ENCODE measurements at regions not wholly inside any gene's neighbourhood (a gene's known extent, or its start where the extent isn't known, plus 50 kb on each side); places are given as distances from the start of the nearest gene placed in this dataset.
A peak's percentile ranks its signal among the peaks of the same experiment; 100 is the strongest.

DNA sequence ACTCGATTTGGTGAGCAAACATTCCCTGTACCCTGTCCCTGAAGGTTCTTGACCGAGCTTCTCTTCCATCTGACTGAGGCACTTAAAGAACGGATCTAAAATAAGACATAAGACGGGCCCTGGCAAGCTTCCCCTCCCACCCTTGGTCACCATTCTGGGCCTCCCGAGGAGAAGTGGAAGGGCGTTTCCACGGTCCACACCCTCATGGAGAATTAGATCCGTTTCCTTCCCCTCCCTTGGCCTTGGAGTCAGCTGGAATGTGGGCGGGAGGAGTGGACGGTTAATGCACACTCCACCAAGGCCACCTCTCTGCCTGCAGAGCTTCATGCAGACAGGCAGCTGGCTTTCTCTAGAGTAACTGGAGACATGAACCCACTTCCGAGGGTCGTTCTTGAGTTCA lies 257.3 kb upstream of the APCDD1 start:
- Histone ChIP-seq H3K36me3 (ENCODE audit: control insufficient read depth in 2 of 3, insufficient read depth in 3 of 3, low read length in 3 of 3) (no peaks in the 10 kb centered on the region), H3K27me3 (ENCODE audit: control insufficient read depth, insufficient read depth, low read length) (no peaks in the 10 kb centered on the region), H3K4me1 (ENCODE audit: control insufficient read depth in 2 of 3, insufficient read depth in 2 of 3, low read depth in 1 of 3, low read length in 3 of 3) (no peaks in the 10 kb centered on the region), H3K4me3 (ENCODE audit: low read length in 3 of 3) (no peak overlapping the region), H3K27ac (ENCODE audit: low read depth in 2 of 2, low read length in 2 of 2) (no peak overlapping the region), H3K9me3 (ENCODE audit: control insufficient read depth in 2 of 3, insufficient read depth in 1 of 3, low read length in 3 of 3) (no peaks in the 10 kb centered on the region), H3K9ac (ENCODE audit: low read length in 3 of 3) (no peak overlapping the region)
- FAIRE-seq (no peak), DNase-seq (no peak)
- intact Hi-C loops (cut with DNase I): no loop called here
- TF ChIP-seq, protein P1, sequence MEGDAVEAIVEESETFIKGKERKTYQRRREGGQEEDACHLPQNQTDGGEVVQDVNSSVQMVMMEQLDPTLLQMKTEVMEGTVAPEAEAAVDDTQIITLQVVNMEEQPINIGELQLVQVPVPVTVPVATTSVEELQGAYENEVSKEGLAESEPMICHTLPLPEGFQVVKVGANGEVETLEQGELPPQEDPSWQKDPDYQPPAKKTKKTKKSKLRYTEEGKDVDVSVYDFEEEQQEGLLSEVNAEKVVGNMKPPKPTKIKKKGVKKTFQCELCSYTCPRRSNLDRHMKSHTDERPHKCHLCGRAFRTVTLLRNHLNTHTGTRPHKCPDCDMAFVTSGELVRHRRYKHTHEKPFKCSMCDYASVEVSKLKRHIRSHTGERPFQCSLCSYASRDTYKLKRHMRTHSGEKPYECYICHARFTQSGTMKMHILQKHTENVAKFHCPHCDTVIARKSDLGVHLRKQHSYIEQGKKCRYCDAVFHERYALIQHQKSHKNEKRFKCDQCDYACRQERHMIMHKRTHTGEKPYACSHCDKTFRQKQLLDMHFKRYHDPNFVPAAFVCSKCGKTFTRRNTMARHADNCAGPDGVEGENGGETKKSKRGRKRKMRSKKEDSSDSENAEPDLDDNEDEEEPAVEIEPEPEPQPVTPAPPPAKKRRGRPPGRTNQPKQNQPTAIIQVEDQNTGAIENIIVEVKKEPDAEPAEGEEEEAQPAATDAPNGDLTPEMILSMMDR (IDR thresholded peaks at IDR 0.05; ENCODE audit: borderline replicate concordance, extremely low read depth, insufficient read depth): no peak

DNA sequence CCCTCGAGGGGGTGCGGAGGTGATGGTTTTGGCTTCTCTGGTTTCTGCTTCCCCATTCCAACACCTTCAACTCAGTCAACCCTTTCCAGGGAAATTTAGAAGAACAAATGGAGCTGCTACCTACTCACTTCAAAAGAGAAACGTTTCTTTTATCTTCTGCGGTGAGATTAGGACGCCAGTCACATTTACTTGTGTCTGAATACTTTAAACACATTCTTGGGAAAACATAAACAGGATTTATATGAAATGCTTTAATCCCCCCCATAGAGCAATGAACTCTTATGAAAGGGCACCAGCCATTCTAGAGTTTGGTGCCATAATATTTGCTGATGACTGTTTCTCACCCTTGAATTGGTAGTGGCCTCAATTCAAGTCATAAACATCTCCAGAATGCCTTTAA lies 253.2 kb upstream of the APCDD1 start:
- Histone ChIP-seq H3K36me3 (ENCODE audit: control insufficient read depth in 2 of 3, insufficient read depth in 3 of 3, low read length in 3 of 3) (no peaks in the 10 kb centered on the region), H3K27ac (ENCODE audit: low read depth in 2 of 2, low read length in 2 of 2) (no peak overlapping the region), H3K9ac (ENCODE audit: low read length in 3 of 3) (no peak overlapping the region), H3K9me3 (ENCODE audit: control insufficient read depth in 2 of 3, insufficient read depth in 1 of 3, low read length in 3 of 3) (no peaks in the 10 kb centered on the region), H3K27me3 (ENCODE audit: control insufficient read depth, insufficient read depth, low read length) (no peaks in the 10 kb centered on the region), H3K4me1 (ENCODE audit: control insufficient read depth in 2 of 3, insufficient read depth in 2 of 3, low read depth in 1 of 3, low read length in 3 of 3) (no peaks in the 10 kb centered on the region), H3K4me3 (ENCODE audit: low read length in 3 of 3) (no peak overlapping the region)
- no peak for FAIRE-seq
- DNase-seq: no peak
- intact Hi-C loops (cut with DNase I): no loop called here
- TF ChIP-seq, protein P1 (IDR thresholded peaks at IDR 0.05; ENCODE audit: borderline replicate concordance, extremely low read depth, insufficient read depth): no peak

DNA sequence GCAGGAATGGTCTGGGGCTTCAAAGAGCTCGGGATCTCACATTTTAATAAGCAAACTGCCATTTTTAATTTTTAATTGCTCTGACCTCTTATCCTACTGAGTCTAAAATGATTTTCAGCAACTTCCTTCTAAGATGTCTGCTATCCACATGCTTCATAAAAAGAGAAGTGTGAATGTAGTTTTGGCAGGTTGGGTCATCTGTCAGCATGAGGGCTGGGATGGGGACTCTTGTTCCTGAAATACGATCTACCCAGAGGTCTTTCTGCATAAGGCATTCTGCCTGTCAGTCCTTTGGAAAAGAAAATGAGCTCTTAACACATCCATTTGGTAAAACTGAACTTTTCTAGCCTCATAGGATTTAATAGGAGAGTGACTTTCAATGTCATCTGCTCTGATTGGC lies 252.8 kb upstream of the APCDD1 start:
- Histone ChIP-seq H3K27ac (ENCODE audit: low read depth in 2 of 2, low read length in 2 of 2) (no peak overlapping the region), H3K9me3 (ENCODE audit: control insufficient read depth in 2 of 3, insufficient read depth in 1 of 3, low read length in 3 of 3) (no peaks in the 10 kb centered on the region), H3K4me3 (ENCODE audit: low read length in 3 of 3) (no peak overlapping the region), H3K9ac (ENCODE audit: low read length in 3 of 3) (no peak overlapping the region), H3K36me3 (ENCODE audit: control insufficient read depth in 2 of 3, insufficient read depth in 3 of 3, low read length in 3 of 3) (no peaks in the 10 kb centered on the region), H3K27me3 (ENCODE audit: control insufficient read depth, insufficient read depth, low read length) (no peaks in the 10 kb centered on the region), H3K4me1 (ENCODE audit: control insufficient read depth in 2 of 3, insufficient read depth in 2 of 3, low read depth in 1 of 3, low read length in 3 of 3) (no peaks in the 10 kb centered on the region)
- TF ChIP-seq, protein P1 (IDR thresholded peaks at IDR 0.05; ENCODE audit: borderline replicate concordance, extremely low read depth, insufficient read depth): no peak
- FAIRE-seq (no peak), DNase-seq (no peak)
- intact Hi-C loops (cut with DNase I): no loop called here

- TF ChIP-seq, protein P1 (IDR thresholded peaks at IDR 0.05; ENCODE audit: borderline replicate concordance, extremely low read depth, insufficient read depth): no peak
- no peak overlapping the region for H3K9ac ChIP-seq (ENCODE audit: low read length in 3 of 3)
- DNase-seq (peak in 1 of 5 donors; percentile 14), FAIRE-seq (no peak)
- intact Hi-C loops (cut with DNase I): no loop called here
- H3K9me3 ChIP-seq (ENCODE audit: control insufficient read depth in 2 of 3, insufficient read depth in 1 of 3, low read length in 3 of 3): no peaks in the 10 kb centered on the region
- no peaks in the 10 kb centered on the region for H3K27me3 ChIP-seq (ENCODE audit: control insufficient read depth, insufficient read depth, low read length)
- H3K27ac ChIP-seq (ENCODE audit: low read depth in 2 of 2, low read length in 2 of 2): no peak overlapping the region
- H3K4me1 ChIP-seq (ENCODE audit: control insufficient read depth in 2 of 3, insufficient read depth in 2 of 3, low read depth in 1 of 3, low read length in 3 of 3): no peaks in the 10 kb centered on the region
- no peak overlapping the region for H3K4me3 ChIP-seq (ENCODE audit: low read length in 3 of 3)
- no peaks in the 10 kb centered on the region for H3K36me3 ChIP-seq (ENCODE audit: control insufficient read depth in 2 of 3, insufficient read depth in 3 of 3, low read length in 3 of 3)
Measured at GRCh38 chr18:10202845-10203321, 251.6 kb upstream of the APCDD1 start.

All from kidney (tissue), 13 donors.